NCI-H1105 (cell line): ENCODE measurements at regions not wholly inside any gene's neighbourhood (a gene's known extent, or its start where the extent isn't known, plus 50 kb on each side); places are given as distances from the start of the nearest gene placed in this dataset.
"Not testable (repeated sequence)": the region's sequence is repeated elsewhere in the genome, so short reads cannot be mapped to it uniquely, and the experiment has no call there.

Source experiments
- DNase-seq: peaks from one replicate; lab custom pipeline; 2025; lab: John Stamatoyannopoulos, UW

DNA sequence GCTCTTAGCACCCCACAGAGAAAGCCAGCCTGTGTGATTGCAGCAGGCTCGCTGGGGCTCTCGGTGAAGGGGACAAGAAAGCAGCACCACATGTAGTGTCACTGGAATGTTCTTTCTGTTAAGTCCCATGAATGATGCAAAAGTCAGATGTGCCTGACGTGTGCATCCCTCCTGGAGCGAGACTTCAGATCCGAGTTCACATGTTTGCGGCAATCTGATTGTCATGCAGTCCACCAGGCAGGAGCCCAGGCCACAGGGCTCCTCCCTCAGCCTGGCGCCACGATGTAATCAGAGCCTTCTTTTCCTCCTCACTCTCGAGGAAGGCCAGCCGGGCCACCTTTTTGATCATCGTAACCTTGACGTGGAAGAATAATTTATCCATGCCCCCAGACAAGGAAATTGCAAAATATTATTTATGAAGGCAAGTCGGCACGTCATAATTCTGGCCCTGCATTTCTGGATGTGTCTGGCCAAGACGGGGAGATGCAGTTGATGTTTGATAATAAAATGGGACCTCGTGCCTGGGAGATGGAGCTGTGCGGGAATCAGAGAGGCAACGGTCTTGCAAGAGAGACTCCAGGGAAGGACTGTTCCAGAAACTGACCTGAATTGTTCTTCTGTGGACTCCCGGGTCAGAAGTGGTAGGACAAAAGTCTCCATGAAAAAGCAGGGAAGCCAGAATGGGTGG is 214.6 kb downstream of the PHETA1 start:
- no peak for DNase-seq

DNA sequence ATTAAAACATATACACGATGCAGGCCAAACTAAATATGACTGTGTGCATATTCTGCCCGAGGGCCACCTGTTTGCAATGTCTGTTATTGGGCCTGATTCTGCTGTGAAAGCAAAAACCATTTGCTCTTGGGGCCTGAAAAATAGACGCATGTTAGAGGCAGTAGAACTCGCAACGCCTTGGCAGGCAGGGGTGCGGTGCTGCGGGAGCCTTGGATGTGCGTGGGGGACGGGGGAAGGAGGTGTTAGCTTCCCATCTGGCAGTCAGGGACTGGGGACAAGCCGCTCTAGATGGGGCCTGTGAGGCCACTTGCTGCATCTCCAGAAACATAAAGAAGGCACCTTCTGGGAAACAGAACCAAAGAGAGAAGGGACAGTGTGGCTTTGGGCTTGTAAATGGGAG is 216.3 kb downstream of the PHETA1 start:
- DNase-seq, result no peak

GRCh38 chr12:111150921-111151840 is 217.7 kb downstream of the PHETA1 start:
- no peak for DNase-seq

DNA sequence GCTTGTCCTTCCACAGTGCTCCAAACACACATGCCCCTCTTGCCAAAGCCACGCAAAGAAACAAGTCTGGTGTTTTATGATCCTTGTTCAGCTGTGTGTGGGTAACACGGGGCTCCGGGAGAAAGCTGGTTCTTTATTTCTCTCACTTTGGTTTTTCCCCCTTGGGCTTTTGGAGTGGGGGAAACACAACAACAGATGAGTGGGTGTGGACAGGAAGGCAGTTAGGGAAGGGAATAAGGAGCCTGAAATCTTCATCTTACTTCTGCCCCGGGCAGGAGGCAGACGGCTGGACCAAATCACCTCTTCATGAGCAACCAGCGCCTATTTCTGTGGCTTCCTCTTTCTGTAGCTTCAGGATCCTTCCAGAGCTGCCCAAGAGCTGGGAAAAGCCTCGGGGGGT is 218.5 kb downstream of the PHETA1 start:
- no peak for DNase-seq

DNA sequence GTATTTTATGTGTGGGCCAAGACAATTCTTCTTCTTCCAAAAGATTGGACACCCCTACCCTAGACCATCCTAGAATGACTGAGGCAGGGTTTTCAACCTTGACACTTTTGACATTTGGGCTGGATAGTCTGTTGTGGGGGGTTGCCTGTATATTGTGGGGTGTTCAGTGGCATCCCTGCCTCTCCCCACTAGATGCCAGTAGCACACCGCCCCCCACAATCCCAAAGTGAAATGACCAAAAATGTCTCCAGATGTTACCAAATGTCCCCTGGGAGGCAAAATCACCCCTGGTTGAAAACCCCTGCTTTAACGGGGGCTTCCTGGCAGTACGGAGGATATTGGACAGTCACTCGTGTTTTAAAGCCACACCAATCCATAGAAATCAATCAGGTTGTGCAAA is 219.6 kb downstream of the PHETA1 start:
- DNase-seq, result no peak

GRCh38 chr12:111148005-111148404 is 220.9 kb downstream of the PHETA1 start:
- no peak for DNase-seq

- DNase-seq, result no peak
These were observed 222.9 kb upstream of the MYL2 start for GRCh38 chr12:111143271-111143670.

- no peak for DNase-seq
These were observed 220.8 kb upstream of the MYL2 start for GRCh38 chr12:111141205-111141604.

- DNase-seq, result no peak
These were observed 217.6 kb upstream of the MYL2 start for GRCh38 chr12:111138016-111138415.

GRCh38 chr12:111135293-111135832 is 215.0 kb upstream of the MYL2 start:
- DNase-seq, result no peak

GRCh38 chr12:111130336-111130735 is 210.0 kb upstream of the MYL2 start:
- no peak for DNase-seq

GRCh38 chr12:111129149-111129767 is 208.9 kb upstream of the MYL2 start:
- DNase-seq, result no peak

DNA sequence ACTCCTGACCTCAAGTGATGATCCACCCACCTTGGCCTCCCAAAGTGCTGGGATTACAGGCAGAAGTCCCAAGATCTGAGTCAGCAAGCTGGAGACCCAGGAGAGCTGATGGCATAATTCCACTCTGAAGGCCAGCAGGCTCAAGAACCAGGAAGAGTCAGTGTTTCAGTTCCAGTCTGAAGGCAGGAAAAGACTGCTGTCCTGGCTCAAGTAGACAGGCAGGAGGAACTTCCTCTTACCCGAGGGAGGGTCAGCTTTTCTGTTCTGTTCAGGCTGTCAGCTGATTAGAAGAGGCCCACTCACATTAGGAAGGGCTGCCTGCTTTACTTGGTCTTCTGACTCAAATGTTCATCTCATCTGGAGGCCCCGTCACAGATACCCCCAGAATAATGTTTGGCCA is 206.0 kb upstream of the MYL2 start:
- DNase-seq, result no peak

DNA sequence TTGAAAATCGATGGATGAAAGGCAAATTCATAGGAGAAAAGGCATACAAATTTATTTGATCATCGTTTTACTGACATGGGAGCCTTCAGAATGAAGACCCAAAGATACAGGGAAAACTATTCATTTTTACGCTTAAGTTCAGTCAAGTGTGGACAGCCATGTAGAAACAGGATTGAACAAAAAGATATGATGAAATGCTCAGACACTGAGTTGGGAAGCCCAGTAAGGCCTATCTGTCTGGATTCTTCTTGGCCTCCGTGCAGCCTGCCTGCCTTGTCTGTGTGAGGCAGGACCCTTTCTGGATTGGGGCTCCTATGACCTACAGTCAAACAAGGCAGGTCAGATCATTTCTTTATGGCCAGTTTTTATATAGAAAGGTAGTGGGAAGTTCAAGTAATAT is 203.8 kb upstream of the MYL2 start:
- DNase-seq, result no peak

DNA sequence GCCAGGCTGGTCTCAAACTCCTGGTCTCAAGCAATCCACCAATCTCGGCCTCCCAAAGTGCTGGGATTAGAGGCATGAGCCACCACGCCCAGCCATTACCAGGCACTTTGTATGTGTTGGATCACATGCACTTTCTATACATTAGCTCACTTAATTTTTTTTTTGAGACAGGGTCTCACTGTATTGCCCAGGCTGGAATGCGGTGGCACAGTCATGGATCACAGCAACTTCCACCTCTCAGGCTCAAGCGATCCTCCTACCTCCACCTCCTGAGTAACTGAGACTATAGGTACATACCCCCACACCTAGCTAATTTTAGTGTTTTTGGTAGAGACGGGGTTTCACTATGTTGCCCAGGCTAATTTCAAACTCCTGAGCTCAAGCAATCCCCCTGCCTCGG is 203.0 kb upstream of the MYL2 start:
- DNase-seq, result no peak

- peak; percentile 71 for DNase-seq
These were observed 202.1 kb upstream of the MYL2 start for GRCh38 chr12:111122458-111122878.

DNA sequence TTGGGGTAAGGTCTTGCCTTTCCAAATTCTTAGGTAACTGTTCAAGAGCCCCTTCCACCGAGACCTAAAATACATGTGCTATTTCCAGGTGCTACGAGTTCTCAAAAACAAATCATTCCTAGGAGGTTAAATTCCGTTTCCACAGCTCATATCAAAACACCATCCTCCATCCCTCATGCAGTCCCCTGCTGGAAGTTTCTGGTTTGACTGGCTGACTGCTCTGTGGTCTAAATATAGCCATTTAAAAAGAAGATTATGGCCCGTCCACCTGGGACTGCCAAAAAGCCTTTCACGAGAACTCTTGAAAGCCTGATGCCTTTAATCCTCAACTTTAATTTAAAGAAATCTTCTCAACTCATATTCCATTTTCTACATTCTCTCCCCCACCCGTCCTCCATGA is 201.5 kb upstream of the MYL2 start:
- DNase-seq, result no peak

- DNase-seq, result no peak
These were observed 200.2 kb upstream of the MYL2 start for GRCh38 chr12:111120578-111120977.

- DNase-seq, result no peak
These were observed 196.6 kb upstream of the MYL2 start for GRCh38 chr12:111117017-111117416.

- not testable (repeated sequence) for DNase-seq
These were observed 192.9 kb upstream of the MYL2 start for GRCh38 chr12:111113313-111113712.

GRCh38 chr12:111112311-111113098 is 192.1 kb upstream of the MYL2 start:
- DNase-seq, result no peak

DNA sequence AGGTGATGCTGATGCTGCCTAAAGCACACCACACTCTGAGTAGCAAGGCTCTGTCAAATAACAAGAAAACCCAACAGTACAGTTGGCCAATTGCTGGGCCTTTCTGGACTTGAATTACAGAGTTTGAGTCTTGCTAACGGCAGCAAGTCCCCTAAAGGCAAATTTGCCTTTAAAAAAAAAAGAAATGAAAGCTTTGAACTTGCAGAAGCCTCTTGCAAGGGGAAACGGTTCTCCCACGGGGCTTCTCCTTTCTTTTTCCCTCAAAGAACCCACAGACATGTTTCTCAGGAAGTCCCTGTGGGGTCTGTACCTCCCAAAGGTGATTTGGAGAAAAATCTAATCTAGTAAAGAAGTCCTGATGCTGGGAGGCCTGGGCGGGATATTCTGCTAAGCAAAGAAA is 191.3 kb upstream of the MYL2 start:
- no peak for DNase-seq
